ENCODE measurements at regions not wholly inside any gene's neighbourhood (a gene's known extent, or its start where the extent isn't known, plus 50 kb on each side); places are given as distances from the start of the nearest gene placed in this dataset.
A peak's percentile ranks its signal among the peaks of the same experiment; 100 is the strongest.

GRCh38 chr6:82651845-82652335 lies 288.3 kb downstream of the TPBG start:
- Histone ChIP-seq H3K9me2 (ENCODE audit: insufficient read depth) (no peaks in the 10 kb centered on the region), H3K27ac (no peak overlapping the region), H3K36me3 (ENCODE audit: low read depth) (no peaks in the 10 kb centered on the region), H3K4me1 (ENCODE audit: insufficient read depth) (no peaks in the 10 kb centered on the region), H3K4me3 (no peak overlapping the region), H3K27me3 (replicated peaks; ENCODE audit: insufficient read depth) (no peaks in the 10 kb centered on the region; the same call in 1 of the 2 replicates), H3K9ac (no peak overlapping the region), H2AFZ (no peak overlapping the region), H4K20me1 (ENCODE audit: insufficient read depth) (no peaks in the 10 kb centered on the region), H3K79me2 (ENCODE audit: insufficient read depth) (no peaks in the 10 kb centered on the region), H3K4me2 (ENCODE audit: unreplicated experiment) (no peak overlapping the region), H3F3A (ENCODE audit: insufficient read depth) (no peaks in the 10 kb centered on the region), H3K9me3 (ENCODE audit: low read depth) (no peaks in the 10 kb centered on the region)
- WGBS, 2 experiments (ENCODE audit: low coverage in 1 of 2, low lambda C conversion rate in 2 of 2, missing lambda C conversion rate in 2 of 2), result 50 to 54% methylated on average over 5 of the region's 5 CpGs
- TF ChIP-seq EZH2 (IDR thresholded peaks at IDR 0.05; ENCODE audit: insufficient read depth, poor library complexity, severe bottlenecking) (no peak), EZH2phosphoT487 (IDR thresholded peaks at IDR 0.05; ENCODE audit: insufficient read depth, low read depth) (no peak)
- in situ Hi-C loops (cut with MboI), result no loop called here
- no peak for DNase-seq

GRCh38 chr6:82679232-82679631 lies 315.6 kb downstream of the TPBG start:
- no peak overlapping the region for H3K27ac ChIP-seq
- DNase-seq, result no peak
- no peaks in the 10 kb centered on the region for H3K4me1 ChIP-seq (ENCODE audit: insufficient read depth)
- WGBS, 2 experiments (ENCODE audit: low coverage in 1 of 2, low lambda C conversion rate in 2 of 2, missing lambda C conversion rate in 2 of 2), result 65 to 68% methylated on average over 2 of the region's 2 CpGs
- no peaks in the 10 kb centered on the region for H3K79me2 ChIP-seq (ENCODE audit: insufficient read depth)
- H4K20me1 ChIP-seq (ENCODE audit: insufficient read depth), result no peaks in the 10 kb centered on the region
- in situ Hi-C loops (cut with MboI), result no loop called here
- H3K9ac ChIP-seq, result no peak overlapping the region
- H2AFZ ChIP-seq, result no peak overlapping the region
- no peak overlapping the region for H3K4me3 ChIP-seq
- no peaks in the 10 kb centered on the region for H3K36me3 ChIP-seq (ENCODE audit: low read depth)
- no peak overlapping the region for H3K4me2 ChIP-seq (ENCODE audit: unreplicated experiment)
- H3K27me3 ChIP-seq (replicated peaks; ENCODE audit: insufficient read depth), result no peaks in the 10 kb centered on the region; the same call in 1 of the 2 replicates
- no peaks in the 10 kb centered on the region for H3K9me2 ChIP-seq (ENCODE audit: insufficient read depth)
- H3K9me3 ChIP-seq (ENCODE audit: low read depth), result no peaks in the 10 kb centered on the region
- TF ChIP-seq EZH2phosphoT487 (IDR thresholded peaks at IDR 0.05; ENCODE audit: insufficient read depth, low read depth), result no peak
- no peak for TF ChIP-seq EZH2 (IDR thresholded peaks at IDR 0.05; ENCODE audit: insufficient read depth, poor library complexity, severe bottlenecking)
- no peaks in the 10 kb centered on the region for H3F3A ChIP-seq (ENCODE audit: insufficient read depth)

- H3K4me3 ChIP-seq, result no peak overlapping the region
- H4K20me1 ChIP-seq (ENCODE audit: insufficient read depth), result no peaks in the 10 kb centered on the region
- H3K79me2 ChIP-seq (ENCODE audit: insufficient read depth), result no peaks in the 10 kb centered on the region
- H3K27ac ChIP-seq, result no peak overlapping the region
- H3K4me1 ChIP-seq (ENCODE audit: insufficient read depth), result no peaks in the 10 kb centered on the region
- TF ChIP-seq EZH2phosphoT487 (IDR thresholded peaks at IDR 0.05; ENCODE audit: insufficient read depth, low read depth), result no peak
- TF ChIP-seq EZH2 (IDR thresholded peaks at IDR 0.05; ENCODE audit: insufficient read depth, poor library complexity, severe bottlenecking), result no peak
- no peak overlapping the region for H2AFZ ChIP-seq
- DNase-seq, result peak; percentile 1
- no peaks in the 10 kb centered on the region for H3F3A ChIP-seq (ENCODE audit: insufficient read depth)
- 19% methylated on average over 3 of the region's 3 CpGs for WGBS, 2 experiments (ENCODE audit: low coverage in 1 of 2, low lambda C conversion rate in 2 of 2, missing lambda C conversion rate in 2 of 2)
- no peaks in the 10 kb centered on the region for H3K9me2 ChIP-seq (ENCODE audit: insufficient read depth)
- no peaks in the 10 kb centered on the region for H3K36me3 ChIP-seq (ENCODE audit: low read depth)
- H3K9ac ChIP-seq, result no peak overlapping the region
- H3K27me3 ChIP-seq (replicated peaks; ENCODE audit: insufficient read depth), result no peaks in the 10 kb centered on the region; the same call in 1 of the 2 replicates
- in situ Hi-C loops (cut with MboI), result no loop called here
- no peak overlapping the region for H3K4me2 ChIP-seq (ENCODE audit: unreplicated experiment)
- H3K9me3 ChIP-seq (ENCODE audit: low read depth), result no peaks in the 10 kb centered on the region
Measured at GRCh38 chr6:82680192-82680591, 316.6 kb downstream of the TPBG start.

DNA sequence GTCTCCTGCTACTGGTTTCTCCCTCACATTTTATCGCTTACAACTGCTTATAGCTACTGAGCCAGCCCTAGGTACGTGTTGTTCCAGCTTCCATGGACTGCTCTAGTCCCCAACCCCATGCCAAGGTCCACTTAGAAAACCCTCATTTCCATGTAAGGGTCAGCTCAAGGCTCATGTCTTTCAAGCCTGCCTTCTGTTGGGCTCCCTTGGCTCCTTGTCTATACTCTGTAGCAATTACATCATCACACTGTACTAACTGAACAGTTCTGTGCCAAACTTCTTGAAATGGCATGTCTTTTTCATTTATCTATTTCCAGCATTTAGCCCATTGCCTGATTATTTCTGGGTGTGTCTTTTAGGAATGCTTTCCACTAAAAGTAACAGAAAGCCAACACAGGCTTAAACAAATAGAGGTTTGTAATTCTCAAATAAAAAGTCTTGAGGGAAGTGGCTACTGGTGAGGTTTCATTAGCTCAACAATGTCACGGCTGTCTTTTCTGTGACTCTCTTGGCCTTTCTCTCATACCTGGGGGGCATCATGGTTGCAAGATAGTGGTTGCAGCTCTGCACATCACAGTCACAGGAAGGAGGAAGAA lies 317.6 kb downstream of the TPBG start:
- TF ChIP-seq EZH2 (IDR thresholded peaks at IDR 0.05; ENCODE audit: insufficient read depth, poor library complexity, severe bottlenecking) (no peak), EZH2phosphoT487 (IDR thresholded peaks at IDR 0.05; ENCODE audit: insufficient read depth, low read depth) (no peak)
- peak; percentile 3 for DNase-seq
- Histone ChIP-seq H3K27ac (no peak overlapping the region), H3K4me2 (ENCODE audit: unreplicated experiment) (no peak overlapping the region), H3K27me3 (replicated peaks; ENCODE audit: insufficient read depth) (no peaks in the 10 kb centered on the region; the same call in 1 of the 2 replicates), H3K9ac (no peak overlapping the region), H4K20me1 (ENCODE audit: insufficient read depth) (no peaks in the 10 kb centered on the region), H3K4me1 (ENCODE audit: insufficient read depth) (no peaks in the 10 kb centered on the region), H3K79me2 (ENCODE audit: insufficient read depth) (no peaks in the 10 kb centered on the region), H3K4me3 (no peak overlapping the region), H3F3A (ENCODE audit: insufficient read depth) (no peaks in the 10 kb centered on the region), H3K9me2 (ENCODE audit: insufficient read depth) (no peaks in the 10 kb centered on the region), H3K36me3 (ENCODE audit: low read depth) (no peaks in the 10 kb centered on the region), H3K9me3 (ENCODE audit: low read depth) (no peaks in the 10 kb centered on the region), H2AFZ (no peak overlapping the region)
- in situ Hi-C loops (cut with MboI), result no loop called here
- WGBS, 2 experiments (ENCODE audit: low coverage in 1 of 2, low lambda C conversion rate in 2 of 2, missing lambda C conversion rate in 2 of 2), result 21 to 22% methylated on average over 3 of the region's 3 CpGs

Measured in GM23248 (cell line).